H9 (cell line): ENCODE measurements at regions not wholly inside any gene's neighbourhood (a gene's known extent, or its start where the extent isn't known, plus 50 kb on each side); places are given as distances from the start of the nearest gene placed in this dataset.

Experiments used
- DNase-seq: peaks from one replicate; pipeline ENCODE4 v3.0.0-alpha.2; 2017
- H2AFZ ChIP-seq: one replicate; pipeline ENCODE4 v1.6.1; 2013; ENCODE audit warnings: mild to moderate bottlenecking, low read length, control low read depth, moderate library complexity
- H2AK5ac ChIP-seq: 2 replicates; pipeline ENCODE4 v1.6.1; 2013; ENCODE audit warnings: low read length, control low read depth, mixed read lengths; ENCODE audit not compliant: insufficient read length
- H2BK120ac ChIP-seq: one replicate; pipeline ENCODE4 v1.6.1; 2013; ENCODE audit warnings: low read depth, mild to moderate bottlenecking, low read length, control low read depth, inconsistent platforms; ENCODE audit not compliant: poor library complexity, severe bottlenecking
- H2BK12ac ChIP-seq: 2 replicates; pipeline ENCODE4 v1.6.1; 2013; ENCODE audit warnings: low read length, control low read depth, mixed read lengths, low read depth; ENCODE audit not compliant: insufficient read length
- H2BK15ac ChIP-seq: 2 replicates; pipeline ENCODE4 v1.6.1; 2013; ENCODE audit warnings: low read depth, low read length, control low read depth
- H2BK20ac ChIP-seq: one replicate; pipeline ENCODE4 v1.6.1; 2013; ENCODE audit warnings: low read depth, mild to moderate bottlenecking, low read length, control low read depth, inconsistent platforms; ENCODE audit not compliant: poor library complexity, severe bottlenecking
- H2BK5ac ChIP-seq: 2 replicates; pipeline ENCODE4 v1.6.1; 2013; ENCODE audit warnings: low read length, control low read depth, mixed read lengths; ENCODE audit not compliant: insufficient read length
- H3K14ac ChIP-seq: 2 replicates; pipeline ENCODE4 v1.6.1; 2013; ENCODE audit warnings: low read length, control low read depth; ENCODE audit not compliant: insufficient read depth
- H3K18ac ChIP-seq: 2 replicates; pipeline ENCODE4 v1.6.1; 2013; ENCODE audit warnings: low read depth, mild to moderate bottlenecking, mixed read lengths, low read length, control low read depth; ENCODE audit not compliant: insufficient read length
- H3K23ac ChIP-seq: 2 replicates; pipeline ENCODE4 v1.6.1; 2013; ENCODE audit warnings: low read length, control low read depth, mixed read lengths, low read depth; ENCODE audit not compliant: insufficient read length
- H3K23me2 ChIP-seq: 2 replicates; pipeline ENCODE4 v1.6.1; 2013; ENCODE audit warnings: low read depth, mild to moderate bottlenecking, mixed read lengths, low read length, control low read depth; ENCODE audit not compliant: insufficient read length, poor library complexity, severe bottlenecking
- H3K27ac ChIP-seq: 2 replicates; pipeline ENCODE4 v1.5.1; 2013; ENCODE audit warnings: low read length, control low read depth, mixed read lengths, low read depth; ENCODE audit not compliant: insufficient read length
- H3K27me3 ChIP-seq: 2 replicates; pipeline ENCODE4 v1.6.1; 2013; ENCODE audit warnings: low read length, control low read depth, inconsistent platforms; ENCODE audit not compliant: insufficient read depth
- H3K4ac ChIP-seq: 2 replicates; pipeline ENCODE4 v1.6.1; 2013; ENCODE audit warnings: low read depth, mild to moderate bottlenecking, control low read depth, inconsistent platforms, low read length, moderate library complexity
- H3K4me1 ChIP-seq: 2 replicates; pipeline ENCODE4 v1.6.1; 2013; ENCODE audit warnings: low read length, control low read depth, inconsistent platforms; ENCODE audit not compliant: insufficient read depth
- H3K4me2 ChIP-seq: 2 replicates; pipeline ENCODE4 v1.6.1; 2013; ENCODE audit warnings: low read length, control low read depth, mixed read lengths; ENCODE audit not compliant: insufficient read length, insufficient read depth
- H3K56ac ChIP-seq: 2 replicates; pipeline ENCODE4 v1.6.1; 2013; ENCODE audit warnings: low read depth, mild to moderate bottlenecking, mixed read lengths, low read length, control low read depth; ENCODE audit not compliant: insufficient read length
- H3K79me1 ChIP-seq: 2 replicates; pipeline ENCODE4 v1.6.1; 2013; ENCODE audit warnings: low read depth, mild to moderate bottlenecking, moderate library complexity, low read length, control low read depth, inconsistent platforms; ENCODE audit not compliant: insufficient read depth, poor library complexity, severe bottlenecking
- H3K79me2 ChIP-seq: 2 replicates; pipeline ENCODE4 v1.6.1; 2013; ENCODE audit warnings: low read length, control low read depth, inconsistent platforms; ENCODE audit not compliant: insufficient read depth
- H3K9ac ChIP-seq: 2 replicates; pipeline ENCODE4 v1.6.1; 2013; ENCODE audit warnings: low read length, control low read depth, mixed read lengths; ENCODE audit not compliant: insufficient read length; ENCODE audit errors: extremely low read depth
- H3K9me3 ChIP-seq: one replicate; pipeline ENCODE4 v1.6.1; 2013; ENCODE audit warnings: low read depth, low read length, inconsistent platforms; ENCODE audit not compliant: control insufficient read depth
- H3T11ph ChIP-seq: one replicate; pipeline ENCODE4 v1.6.1; 2013; ENCODE audit warnings: mild to moderate bottlenecking, low read length, control low read depth, inconsistent platforms
- H4K20me1 ChIP-seq: one replicate; pipeline ENCODE4 v1.6.1; 2013; ENCODE audit not compliant: control insufficient read depth, insufficient read length, insufficient read depth
- H4K5ac ChIP-seq: 2 replicates; pipeline ENCODE4 v1.6.1; 2013; ENCODE audit warnings: low read depth, mild to moderate bottlenecking, mixed read lengths, low read length, control low read depth; ENCODE audit not compliant: insufficient read length
- H4K8ac ChIP-seq: replicated peaks from 2 replicates; pipeline ENCODE4 v1.6.1; 2013; ENCODE audit warnings: low read length, control low read depth, mixed read lengths, low read depth; ENCODE audit not compliant: insufficient read length
- H4K91ac ChIP-seq: 2 replicates; pipeline ENCODE4 v1.6.1; 2013; ENCODE audit warnings: low read depth, mild to moderate bottlenecking, moderate library complexity, mixed read lengths, low read length, control low read depth; ENCODE audit not compliant: insufficient read length
- H3K27ac Mint-ChIP-seq, 3 experiments: 2 replicates in 2 of 3; 3 replicates in 1 of 3; pipeline ENCODE4 v1.8.0; 2020 to 2021; ENCODE audit warnings: mixed read lengths in 3 of 3, mild to moderate bottlenecking in 1 of 3, moderate library complexity in 1 of 3
- H3K27me3 Mint-ChIP-seq: 2 replicates; pipeline ENCODE4 v1.8.0; 2021; ENCODE audit warnings: low read depth, mild to moderate bottlenecking, moderate library complexity, mixed read lengths
- H3K36me3 Mint-ChIP-seq, 3 experiments: 2 replicates in 2 of 3; 3 replicates in 1 of 3; pipeline ENCODE4 v1.8.0; 2020 to 2021; ENCODE audit warnings: low read depth in 3 of 3, mixed read lengths in 3 of 3; ENCODE audit not compliant: insufficient read depth in 1 of 3
- H3K4me1 Mint-ChIP-seq, 2 experiments: 2 replicates each; pipeline ENCODE4 v1.8.0; 2020; ENCODE audit warnings: mixed read lengths in 2 of 2
- H3K4me3 Mint-ChIP-seq, 2 experiments: 2 replicates in 1 of 2; 3 replicates in 1 of 2; pipeline ENCODE4 v1.8.0; 2020 to 2021; ENCODE audit warnings: mild to moderate bottlenecking in 2 of 2, mixed read lengths in 2 of 2, moderate library complexity in 1 of 2
- H3K9me3 Mint-ChIP-seq, 2 experiments: 2 replicates in 1 of 2; 3 replicates in 1 of 2; pipeline ENCODE4 v1.8.0; 2020; ENCODE audit warnings: mild to moderate bottlenecking in 2 of 2, mixed read lengths in 2 of 2, moderate library complexity in 1 of 2
- WGBS: extraction: QIAGEN DNeasy Blood & Tissue Kit; methylation state at CpG from one replicate; pipeline ENCODE4 v1.1.7; 2013; ENCODE audit warnings: missing lambda C conversion rate, low lambda C conversion rate, mixed read lengths; ENCODE audit not compliant: insufficient read length; ENCODE audit errors: extremely low coverage; 5-methylcytosine and 5-hydroxymethylcytosine counted together
- TF ChIP-seq, protein P1 (sequence below): fragments of 200-600 bp; sonication (generic); conservative IDR thresholded peaks from 3 replicates; pipeline ENCODE4 v1.8.0; 2021; ENCODE audit warnings: antibody characterized with exemption, mild to moderate bottlenecking

DNA sequence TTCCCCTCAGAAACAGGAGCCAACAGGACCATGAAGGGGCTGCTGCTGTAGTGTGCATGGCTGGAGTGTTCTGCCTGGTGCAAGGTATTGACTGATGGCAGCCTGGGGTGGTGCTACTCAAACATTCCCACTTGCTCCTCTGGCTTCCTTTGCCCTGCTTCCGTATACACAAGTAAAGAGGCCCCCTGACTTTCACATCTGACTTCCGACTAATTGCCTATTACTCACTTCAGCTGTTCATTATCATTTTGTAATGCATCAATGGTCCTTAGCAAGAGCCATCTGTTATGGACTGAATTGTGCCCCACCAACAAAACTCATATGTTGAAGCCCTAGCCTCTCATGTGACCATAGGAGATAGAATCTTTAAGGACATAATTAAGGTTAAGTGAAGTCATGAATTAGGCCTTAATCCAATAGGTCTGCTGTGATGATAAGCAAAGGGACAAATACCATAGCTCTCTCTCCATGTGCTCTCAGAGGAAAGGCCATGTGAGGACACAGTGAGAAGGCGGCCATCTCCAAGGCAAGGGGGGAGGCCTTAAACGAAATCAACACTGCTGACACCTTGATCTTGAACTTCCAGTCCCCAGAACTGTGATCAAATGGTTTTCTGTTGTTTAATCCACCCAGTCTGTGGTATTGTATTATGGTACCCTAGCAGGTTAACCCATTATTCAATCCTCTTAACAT is 122.5 kb upstream of the CLNK start:
- no peak overlapping the region for H3T11ph ChIP-seq
- Mint-ChIP-seq H3K36me3 (peaks cover 0 to 6% (median 0%) of the 10 kb centered on the region in 3 experiments; a peak in 4 of 7 replicates), H3K9me3 (0 out of 5 replicates have a peak, but pooled peaks cover 0 to 4% of the 10 kb centered on the region in 2 experiments), H3K27me3 (no peaks in the 10 kb centered on the region), H3K4me1 (peaks cover 10% of the 10 kb centered on the region in 2 experiments), H3K4me3 (no peak overlapping the region), H3K27ac (no peak overlapping the region)
- no peak overlapping the region for H3K56ac ChIP-seq
- no peaks in the 10 kb centered on the region for H3K79me1 ChIP-seq
- H2AFZ ChIP-seq, result no peak overlapping the region
- H2BK12ac ChIP-seq, result no peak overlapping the region
- H3K4me1 ChIP-seq, result no peaks in the 10 kb centered on the region
- no peak overlapping the region for H3K4ac ChIP-seq
- no peaks in the 10 kb centered on the region for H3K23me2 ChIP-seq
- no peak overlapping the region for H2BK120ac ChIP-seq
- no peaks in the 10 kb centered on the region for H4K20me1 ChIP-seq
- H3K9ac ChIP-seq, result no peak overlapping the region
- H2BK15ac ChIP-seq, result no peak overlapping the region
- no peak overlapping the region for H4K91ac ChIP-seq
- H3K27me3 ChIP-seq, result no peaks in the 10 kb centered on the region
- no peak overlapping the region for H3K4me2 ChIP-seq
- no peak overlapping the region for H3K18ac ChIP-seq
- no CpG with 5 or more reads among the region's 4 CpGs for WGBS
- no peak overlapping the region for H2BK5ac ChIP-seq
- no peak for DNase-seq
- H4K8ac ChIP-seq, result no peak overlapping the region
- no peak overlapping the region for H3K23ac ChIP-seq
- no peak overlapping the region for H2BK20ac ChIP-seq
- H3K79me2 ChIP-seq, result no peaks in the 10 kb centered on the region
- TF ChIP-seq, protein P1, sequence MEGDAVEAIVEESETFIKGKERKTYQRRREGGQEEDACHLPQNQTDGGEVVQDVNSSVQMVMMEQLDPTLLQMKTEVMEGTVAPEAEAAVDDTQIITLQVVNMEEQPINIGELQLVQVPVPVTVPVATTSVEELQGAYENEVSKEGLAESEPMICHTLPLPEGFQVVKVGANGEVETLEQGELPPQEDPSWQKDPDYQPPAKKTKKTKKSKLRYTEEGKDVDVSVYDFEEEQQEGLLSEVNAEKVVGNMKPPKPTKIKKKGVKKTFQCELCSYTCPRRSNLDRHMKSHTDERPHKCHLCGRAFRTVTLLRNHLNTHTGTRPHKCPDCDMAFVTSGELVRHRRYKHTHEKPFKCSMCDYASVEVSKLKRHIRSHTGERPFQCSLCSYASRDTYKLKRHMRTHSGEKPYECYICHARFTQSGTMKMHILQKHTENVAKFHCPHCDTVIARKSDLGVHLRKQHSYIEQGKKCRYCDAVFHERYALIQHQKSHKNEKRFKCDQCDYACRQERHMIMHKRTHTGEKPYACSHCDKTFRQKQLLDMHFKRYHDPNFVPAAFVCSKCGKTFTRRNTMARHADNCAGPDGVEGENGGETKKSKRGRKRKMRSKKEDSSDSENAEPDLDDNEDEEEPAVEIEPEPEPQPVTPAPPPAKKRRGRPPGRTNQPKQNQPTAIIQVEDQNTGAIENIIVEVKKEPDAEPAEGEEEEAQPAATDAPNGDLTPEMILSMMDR, result no peak
- H4K5ac ChIP-seq, result no peak overlapping the region
- H3K9me3 ChIP-seq, result no peaks in the 10 kb centered on the region
- H2AK5ac ChIP-seq, result no peak overlapping the region
- no peak overlapping the region for H3K27ac ChIP-seq
- H3K14ac ChIP-seq, result no peak overlapping the region
